ENCODE measurements at regions not wholly inside any gene's neighbourhood (a gene's known extent, or its start where the extent isn't known, plus 50 kb on each side); places are given as distances from the start of the nearest gene placed in this dataset.

DNA sequence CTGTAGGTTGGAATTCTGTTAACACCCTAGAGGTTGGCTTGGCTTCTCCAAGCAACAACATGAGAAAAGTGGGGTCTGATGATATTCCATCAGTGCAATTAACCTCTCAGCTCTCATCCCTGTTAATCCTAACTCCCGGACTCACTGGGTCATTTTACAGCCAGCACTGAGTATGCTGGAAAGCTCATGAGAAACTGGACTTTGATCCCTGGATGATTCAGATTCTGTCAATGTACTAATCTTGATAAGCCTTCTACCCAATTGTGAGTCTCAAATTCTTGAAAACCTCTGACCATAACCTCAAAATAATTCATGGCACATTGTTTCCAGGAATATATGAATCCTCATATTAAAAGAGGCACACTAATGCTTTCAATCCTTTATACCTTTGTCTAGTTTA lies 244.3 kb upstream of the DCAF8L1 start:
- H3K36me3 Mint-ChIP-seq (ENCODE audit: low read depth), result no peaks in the 10 kb centered on the region
- H3K27ac Mint-ChIP-seq, result no peak overlapping the region
- no peaks in the 10 kb centered on the region for H3K4me1 Mint-ChIP-seq (ENCODE audit: low read depth)
- H3K9me3 Mint-ChIP-seq, result no peaks in the 10 kb centered on the region
- TF ChIP-seq, protein P1, sequence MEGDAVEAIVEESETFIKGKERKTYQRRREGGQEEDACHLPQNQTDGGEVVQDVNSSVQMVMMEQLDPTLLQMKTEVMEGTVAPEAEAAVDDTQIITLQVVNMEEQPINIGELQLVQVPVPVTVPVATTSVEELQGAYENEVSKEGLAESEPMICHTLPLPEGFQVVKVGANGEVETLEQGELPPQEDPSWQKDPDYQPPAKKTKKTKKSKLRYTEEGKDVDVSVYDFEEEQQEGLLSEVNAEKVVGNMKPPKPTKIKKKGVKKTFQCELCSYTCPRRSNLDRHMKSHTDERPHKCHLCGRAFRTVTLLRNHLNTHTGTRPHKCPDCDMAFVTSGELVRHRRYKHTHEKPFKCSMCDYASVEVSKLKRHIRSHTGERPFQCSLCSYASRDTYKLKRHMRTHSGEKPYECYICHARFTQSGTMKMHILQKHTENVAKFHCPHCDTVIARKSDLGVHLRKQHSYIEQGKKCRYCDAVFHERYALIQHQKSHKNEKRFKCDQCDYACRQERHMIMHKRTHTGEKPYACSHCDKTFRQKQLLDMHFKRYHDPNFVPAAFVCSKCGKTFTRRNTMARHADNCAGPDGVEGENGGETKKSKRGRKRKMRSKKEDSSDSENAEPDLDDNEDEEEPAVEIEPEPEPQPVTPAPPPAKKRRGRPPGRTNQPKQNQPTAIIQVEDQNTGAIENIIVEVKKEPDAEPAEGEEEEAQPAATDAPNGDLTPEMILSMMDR (IDR thresholded peaks at IDR 0.05), result no peak
- intact Hi-C loops (cut with micrococcal nuclease), result no loop called here
- no peak for DNase-seq
- H3K27me3 Mint-ChIP-seq, result no peaks in the 10 kb centered on the region
- ATAC-seq, result no peak
- no peak overlapping the region for H3K4me3 Mint-ChIP-seq
- ChIA-PET CTCF (no interaction called here), POLR2A (no interaction called here)

DNA sequence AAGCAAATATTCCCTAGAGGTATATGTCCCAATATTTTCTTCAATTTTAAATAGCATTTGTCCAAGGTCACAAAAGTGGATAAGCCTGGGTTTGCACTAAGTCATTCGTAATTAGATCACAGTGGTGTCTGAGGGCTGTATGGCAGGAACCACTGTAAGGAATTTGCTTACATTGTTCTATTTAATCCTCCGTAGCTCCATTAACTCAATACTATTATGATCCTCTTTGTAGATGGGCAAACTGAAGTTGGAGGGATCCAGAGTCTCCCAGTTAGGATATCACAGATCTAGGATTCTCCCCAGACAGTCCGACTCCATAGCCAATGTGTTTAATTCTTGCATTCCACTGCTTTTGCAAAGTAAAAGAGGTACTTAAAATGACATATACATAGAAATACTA lies 242.7 kb upstream of the DCAF8L1 start:
- no peak for DNase-seq
- intact Hi-C loops (cut with micrococcal nuclease), result no loop called here
- TF ChIP-seq, protein P1 (IDR thresholded peaks at IDR 0.05), result no peak
- Mint-ChIP-seq H3K9me3 (no peaks in the 10 kb centered on the region), H3K4me1 (ENCODE audit: low read depth) (no peaks in the 10 kb centered on the region), H3K27me3 (no peaks in the 10 kb centered on the region), H3K4me3 (no peak overlapping the region), H3K36me3 (ENCODE audit: low read depth) (no peaks in the 10 kb centered on the region), H3K27ac (no peak overlapping the region)
- POLR2A ChIA-PET, result no interaction called here
- CTCF ChIA-PET, result no interaction called here
- ATAC-seq, result no peak

DNA sequence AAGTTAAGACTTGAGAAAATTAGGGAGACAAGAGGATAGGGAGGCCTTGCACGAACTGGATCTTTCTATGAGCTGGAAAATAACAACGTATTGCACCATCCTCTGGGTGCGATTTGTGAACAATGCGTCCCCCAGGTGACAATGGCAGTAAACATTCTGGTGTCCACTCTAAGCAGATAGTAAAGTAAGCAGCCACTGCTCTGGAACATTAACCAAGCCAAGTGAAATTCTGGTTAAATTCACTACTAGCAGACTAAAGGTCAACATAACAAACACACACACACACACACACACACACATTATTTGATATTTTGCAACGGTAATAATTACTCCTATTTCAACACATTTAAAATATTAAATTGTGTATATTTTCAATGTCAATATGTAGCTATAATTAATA lies 242.2 kb upstream of the DCAF8L1 start:
- Mint-ChIP-seq H3K9me3 (peaks cover 3% of the 10 kb centered on the region), H3K27ac (no peak overlapping the region), H3K4me3 (no peak overlapping the region), H3K4me1 (ENCODE audit: low read depth) (no peaks in the 10 kb centered on the region), H3K27me3 (no peaks in the 10 kb centered on the region), H3K36me3 (ENCODE audit: low read depth) (no peaks in the 10 kb centered on the region)
- ChIA-PET POLR2A (no interaction called here), CTCF (no interaction called here)
- DNase-seq (no peak), ATAC-seq (no peak)
- intact Hi-C loops (cut with micrococcal nuclease), result no loop called here
- TF ChIP-seq, protein P1 (IDR thresholded peaks at IDR 0.05), result no peak

DNA sequence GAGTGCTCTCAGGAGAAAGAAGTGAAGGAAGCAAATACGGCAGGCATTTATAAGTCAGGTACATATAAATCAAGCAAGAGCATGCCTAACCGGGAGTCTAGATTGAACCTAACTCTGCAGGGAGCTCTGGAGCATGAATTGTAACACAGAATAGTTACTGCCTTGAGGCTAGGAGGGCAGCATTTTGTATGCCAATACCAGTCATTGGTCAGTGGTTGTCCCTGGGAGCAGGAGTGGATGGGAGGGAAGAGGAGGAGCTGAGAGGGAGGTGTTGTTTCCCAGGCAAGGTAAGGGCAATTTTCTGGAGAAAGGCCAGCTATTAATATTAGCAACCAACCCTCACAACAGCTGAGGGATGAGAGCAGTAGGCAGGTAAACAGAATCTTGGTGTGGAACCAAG lies 224.7 kb upstream of the DCAF8L1 start:
- DNase-seq (no peak), ATAC-seq (no peak)
- ChIA-PET POLR2A (no interaction called here), CTCF (no interaction called here)
- TF ChIP-seq, protein P1 (IDR thresholded peaks at IDR 0.05), result no peak
- Mint-ChIP-seq H3K4me1 (ENCODE audit: low read depth) (no peaks in the 10 kb centered on the region), H3K4me3 (no peak overlapping the region), H3K36me3 (ENCODE audit: low read depth) (no peaks in the 10 kb centered on the region), H3K9me3 (no peaks in the 10 kb centered on the region), H3K27me3 (no peaks in the 10 kb centered on the region), H3K27ac (no peak overlapping the region)
- intact Hi-C loops (cut with micrococcal nuclease), result no loop called here

DNA sequence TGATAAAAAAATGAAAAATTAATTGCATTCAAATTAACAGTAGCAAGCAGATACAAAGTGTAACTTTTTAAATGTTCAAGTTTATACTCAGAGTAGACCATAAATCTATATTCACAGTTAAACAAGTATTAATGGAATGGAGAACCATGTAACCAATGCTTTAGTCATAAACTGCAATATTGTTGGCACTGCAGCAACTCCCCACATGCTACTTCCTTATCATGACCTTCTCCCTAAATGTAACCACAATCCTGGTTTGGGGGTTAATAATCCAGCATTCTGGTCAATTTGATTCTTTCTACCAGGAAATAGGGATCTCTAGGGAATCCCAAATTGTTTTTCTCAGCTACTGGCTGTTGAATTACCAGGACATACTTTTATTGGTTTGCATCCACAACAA lies 223.9 kb upstream of the DCAF8L1 start:
- POLR2A ChIA-PET, result no interaction called here
- ATAC-seq, result no peak
- Mint-ChIP-seq H3K27ac (no peak overlapping the region), H3K9me3 (no peaks in the 10 kb centered on the region), H3K36me3 (ENCODE audit: low read depth) (no peaks in the 10 kb centered on the region), H3K27me3 (no peaks in the 10 kb centered on the region), H3K4me1 (ENCODE audit: low read depth) (no peaks in the 10 kb centered on the region), H3K4me3 (no peak overlapping the region)
- CTCF ChIA-PET, result no interaction called here
- intact Hi-C loops (cut with micrococcal nuclease), result no loop called here
- TF ChIP-seq, protein P1 (IDR thresholded peaks at IDR 0.05), result no peak
- no peak for DNase-seq

Measured in activated CD8-positive, alpha-beta T cell treated with anti-CD3 and anti-CD28 coated beads for 36 hours (primary cell).